Tibial nerve (tissue), 4 donors: ENCODE measurements at regions not wholly inside any gene's neighbourhood (a gene's known extent, or its start where the extent isn't known, plus 50 kb on each side); places are given as distances from the start of the nearest gene placed in this dataset. TPM values are rescaled to one million over a fixed set of nuclear protein-coding genes. Genes with fewer than 3 reads are reported as not detected.

ENCODE experiments used
- DNase-seq, 2 donors: peaks; one replicate each; pipeline ENCODE4 v3.0.0-alpha.2; 2019; ENCODE audit warnings: low spot score in 2 of 2
- H3K27ac ChIP-seq, 4 donors: fragments of 200-600 bp; sonication (generic) in 3 of 4; one replicate each; pipeline ENCODE4 v1.5.1; 2017 to 2019; ENCODE audit warnings: mild to moderate bottlenecking in 1 of 4
- H3K27me3 ChIP-seq, 2 donors: fragments of 200-600 bp; sonication (generic) in 1 of 2; one replicate each; pipeline versions ENCODE4 v1.5.1 to v1.6.0; 2017 to 2019
- H3K36me3 ChIP-seq, 3 donors: fragments of 200-600 bp; sonication (generic); one replicate each; pipeline ENCODE4 v1.5.1; 2018 to 2019
- H3K4me1 ChIP-seq, 4 donors: fragments of 200-600 bp; sonication (generic) in 3 of 4; one replicate each; pipeline ENCODE4 v1.5.1; 2017 to 2019
- H3K4me3 ChIP-seq, 4 donors: fragments of 200-600 bp; sonication (generic) in 3 of 4; one replicate each; pipeline ENCODE4 v1.5.1; 2017 to 2019; ENCODE audit warnings: mild to moderate bottlenecking in 1 of 4, moderate library complexity in 1 of 4
- H3K9me3 ChIP-seq, 4 donors: fragments of 200-600 bp; sonication (generic) in 3 of 4; one replicate each; pipeline ENCODE4 v1.5.1; 2017 to 2019
- CTCF ChIP-seq, 5 experiments: fragments of 200-600 bp in 3 of 5; fragments of 450-650 bp in 2 of 5; sonication (generic) in 3 of 5; IDR thresholded peaks; one replicate each; pipeline ENCODE4 v1.5.1; 2016 to 2019; ENCODE audit warnings: antibody characterized with exemption in 5 of 5, mild to moderate bottlenecking in 3 of 5, moderate library complexity in 2 of 5
- EP300 ChIP-seq, 2 donors: sonication (generic); formaldehyde crosslinking; IDR thresholded peaks; one replicate each; pipeline ENCODE4 v1.6.1; 2017; ENCODE audit warnings: antibody characterized with exemption in 2 of 2, mild to moderate bottlenecking in 1 of 2
- POLR2A ChIP-seq, 2 donors: fragments of 450-650 bp; IDR thresholded peaks; one replicate each; pipeline ENCODE4 v1.6.1; 2017; ENCODE audit warnings: antibody characterized with exemption in 2 of 2, mild to moderate bottlenecking in 2 of 2, moderate library complexity in 2 of 2
- WGBS, 2 donors: methylation state at CpG; one replicate each; pipeline ENCODE4 v1.1.5; 2018; 5-methylcytosine and 5-hydroxymethylcytosine counted together
- small RNA-seq: library from RNA; depleted of rRNA; stranded (forward); fragments of <200 nt; gene quantifications from one replicate; pipeline ENCODE3, GENCODE V24; 2016

- Histone ChIP-seq H3K27ac (no peak overlapping the region), H3K9me3 (no peaks in the 10 kb centered on the region), H3K4me1 (peaks cover 0 to 7% (median 0%) of the 10 kb centered on the region in 4 donors), H3K36me3 (no peaks in the 10 kb centered on the region), H3K27me3 (no peaks in the 10 kb centered on the region), H3K4me3 (no peak overlapping the region)
- WGBS, 2 donors = 39 to 57% methylated on average over 1 of the region's 1 CpG
- TF ChIP-seq CTCF (IDR thresholded peaks at IDR 0.05) (no peak), POLR2A (IDR thresholded peaks at IDR 0.05) (no peak)
- DNase-seq = no peak
Observed at GRCh38 chr9:1959371-1959770, 55.8 kb upstream of the SMARCA2 start.

GRCh38 chr9:1960342-1961042 lies 54.7 kb upstream of the SMARCA2 start:
- WGBS, 2 donors = 63 to 77% methylated on average over 6 of the region's 6 CpGs
- H3K4me3 ChIP-seq = no peak overlapping the region
- no peaks in the 10 kb centered on the region for H3K9me3 ChIP-seq
- DNase-seq = no peak
- H3K4me1 ChIP-seq = peaks cover 0 to 7% (median 0%) of the 10 kb centered on the region in 4 donors
- no peak overlapping the region for H3K27ac ChIP-seq
- H3K27me3 ChIP-seq = no peaks in the 10 kb centered on the region
- no peak for TF ChIP-seq EP300 (IDR thresholded peaks at IDR 0.05)
- no peak for TF ChIP-seq CTCF (IDR thresholded peaks at IDR 0.05)
- no peak for TF ChIP-seq POLR2A (IDR thresholded peaks at IDR 0.05)
- H3K36me3 ChIP-seq = no peaks in the 10 kb centered on the region

- Histone ChIP-seq H3K9me3 (no peaks in the 10 kb centered on the region), H3K36me3 (no peaks in the 10 kb centered on the region), H3K27me3 (no peaks in the 10 kb centered on the region), H3K4me3 (no peak overlapping the region), H3K4me1 (peaks cover 0 to 7% (median 0%) of the 10 kb centered on the region in 4 donors), H3K27ac (no peak overlapping the region)
- TF ChIP-seq POLR2A (IDR thresholded peaks at IDR 0.05) (no peak), CTCF (IDR thresholded peaks at IDR 0.05) (no peak), EP300 (IDR thresholded peaks at IDR 0.05) (no peak)
- no peak for DNase-seq
- WGBS, 2 donors = 48 to 51% methylated on average over 2 of the region's 2 CpGs
Observed at GRCh38 chr9:1962122-1962521, 53.0 kb upstream of the SMARCA2 start.

- no peaks in the 10 kb centered on the region for H3K36me3 ChIP-seq
- peaks cover 0 to 7% (median 0%) of the 10 kb centered on the region in 4 donors for H3K4me1 ChIP-seq
- no peaks in the 10 kb centered on the region for H3K9me3 ChIP-seq
- TF ChIP-seq POLR2A (IDR thresholded peaks at IDR 0.05) (no peak), CTCF (IDR thresholded peaks at IDR 0.05) (no peak), EP300 (IDR thresholded peaks at IDR 0.05) (no peak)
- no peaks in the 10 kb centered on the region for H3K27me3 ChIP-seq
- no peak for DNase-seq
- H3K4me3 ChIP-seq = no peak overlapping the region
- no peak overlapping the region for H3K27ac ChIP-seq
Observed at GRCh38 chr9:1962588-1963106, 52.5 kb upstream of the SMARCA2 start.

GRCh38 chr9:1964093-1964492 lies 51.1 kb upstream of the SMARCA2 start:
- Histone ChIP-seq H3K9me3 (no peaks in the 10 kb centered on the region), H3K27ac (no peak overlapping the region), H3K36me3 (no peaks in the 10 kb centered on the region), H3K4me3 (no peak overlapping the region), H3K4me1 (peaks cover 0 to 7% (median 0%) of the 10 kb centered on the region in 4 donors), H3K27me3 (no peaks in the 10 kb centered on the region)
- 49 to 60% methylated on average over 2 of the region's 2 CpGs for WGBS, 2 donors
- no peak for DNase-seq
- no peak for TF ChIP-seq CTCF (IDR thresholded peaks at IDR 0.05)
- TF ChIP-seq POLR2A (IDR thresholded peaks at IDR 0.05) = no peak
- no peak for TF ChIP-seq EP300 (IDR thresholded peaks at IDR 0.05)

Small RNAs in the stretch of these regions (small RNA-seq; reads per million reads assigned to genes)
- gene RNA5SP279 = not detected
